ENCODE measurements at regions not wholly inside any gene's neighbourhood (a gene's known extent, or its start where the extent isn't known, plus 50 kb on each side); places are given as distances from the start of the nearest gene placed in this dataset.

DNA sequence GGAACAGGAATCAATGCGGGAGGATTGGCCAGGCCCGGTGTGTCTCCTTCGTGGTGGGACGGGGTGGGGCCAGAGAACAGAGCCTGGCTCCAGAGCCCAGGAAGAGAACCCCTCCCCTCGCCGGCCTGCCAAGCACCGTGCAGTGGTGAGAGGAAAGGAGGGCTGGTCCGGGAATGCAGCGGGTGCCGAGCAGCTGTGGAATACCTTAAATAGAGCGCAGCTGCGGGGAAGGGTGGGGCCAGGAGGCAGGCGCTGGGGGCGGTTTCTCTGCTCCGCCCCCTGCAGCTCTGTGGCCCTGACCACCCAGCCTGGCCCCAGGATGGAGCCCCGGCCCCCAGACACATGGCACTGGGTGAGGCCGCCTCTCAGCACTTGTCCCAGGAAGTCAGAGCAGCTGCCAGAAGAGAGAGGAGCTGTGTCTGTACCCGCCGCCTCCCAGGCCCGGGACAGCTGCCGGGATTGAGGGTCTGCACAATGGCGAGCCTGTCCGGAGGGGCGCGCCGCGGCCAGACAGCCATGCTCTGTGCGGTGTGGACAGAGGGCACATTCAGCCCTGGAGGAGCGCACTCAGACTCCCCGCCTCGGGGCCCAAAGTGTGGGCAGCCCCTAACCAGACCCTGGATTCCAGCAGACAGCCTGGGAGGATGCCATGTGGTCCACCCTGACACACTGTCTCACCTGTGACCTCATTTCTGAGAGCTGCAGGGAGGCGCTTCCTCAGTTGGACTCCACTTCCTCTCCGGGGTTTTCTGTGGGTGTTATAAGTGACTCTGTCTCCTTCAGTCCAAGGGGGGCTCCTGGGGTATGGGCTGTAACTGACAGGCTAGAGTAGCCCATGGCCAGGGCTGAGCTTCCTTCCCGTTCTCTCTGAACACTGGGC lies 268.8 kb downstream of the SEC14L1 start:
- intact Hi-C loops (cut with micrococcal nuclease) (no loop called here), in situ Hi-C loops (cut with MboI) (no loop called here)
- ATAC-seq = no peak; the same call in 2 of the 3 replicates
- H3K36me3 ChIP-seq (ENCODE audit: control insufficient read depth, insufficient read depth, low read length) = peaks cover 5% of the 10 kb centered on the region; the same call in 2 of the 3 replicates
- no peaks in the 10 kb centered on the region for H3K9me3 ChIP-seq (replicated peaks; ENCODE audit: control insufficient read depth, insufficient read depth, low read depth, low read length)
- no peak overlapping the region for H3K4me3 ChIP-seq
- H3K27ac ChIP-seq (ENCODE audit: extremely low read depth, low read depth, low read length) = no peak overlapping the region
- peak; percentile 38; the same call in 1 of the 2 replicates for TF ChIP-seq POLR2G (IDR thresholded peaks at IDR 0.05; ENCODE audit: low read depth, low read length)
- TF ChIP-seq DNMT1 (IDR thresholded peaks at IDR 0.05) = no peak
- no peak for FAIRE-seq
- H3K4me1 ChIP-seq (replicated peaks in 1 of 2; ENCODE audit: control insufficient read depth in 2 of 2, insufficient read depth in 2 of 2, low read length in 2 of 2) = peaks cover 3 to 27% of the 10 kb centered on the region in 2 experiments; a peak in 3 of 5 replicates
- no peaks in the 10 kb centered on the region for H3K27me3 ChIP-seq (ENCODE audit: control insufficient read depth in 2 of 2, insufficient read depth in 2 of 2, low read length in 2 of 2)
- no peak for DNase-seq (ENCODE audit: extremely low read depth in 1 of 4, low spot score in 3 of 4)
- H3K79me2 ChIP-seq (ENCODE audit: control insufficient read depth, insufficient read depth, low read length) = peaks cover 20% of the 10 kb centered on the region
- BruUV-seq (replicated peaks) = no TSS peak
- H3K4me2 ChIP-seq (ENCODE audit: insufficient read depth, low read length) = no peak overlapping the region
- no peaks in the 10 kb centered on the region for H3K9me1 ChIP-seq (ENCODE audit: control insufficient read depth, insufficient read depth, low read length)
- POLR2A ChIA-PET = interaction anchor here (0.7 to 2.1 kb wide), 2 partner anchors 9 to 10 kb away, joined by 3 to 7 read pairs; no protein-coding TSS in a partner anchor
- H4K20me1 ChIP-seq (replicated peaks; ENCODE audit: control insufficient read depth, insufficient read depth, low read length) = peaks cover 18% of the 10 kb centered on the region; the same call in 1 of the 2 replicates
- CTCF ChIA-PET (ENCODE audit: low intra/inter-chr PET ratio) = no interaction called here
- no peak overlapping the region for H2AFZ ChIP-seq (ENCODE audit: low read depth, low read length)
- 93% methylated on average over 28 of the region's 34 CpGs for WGBS (ENCODE audit: insufficient coverage, low coverage, missing lambda C conversion rate)
- H3K9ac ChIP-seq (ENCODE audit: insufficient read depth in 1 of 2, low read depth in 2 of 2, low read length in 2 of 2) = 0 out of 4 replicates have a peak overlapping the region, but pooled peaks of 1 of the 2 experiments have one; percentile 45

- H3K27ac ChIP-seq (ENCODE audit: extremely low read depth, low read depth, low read length) = no peak overlapping the region; the same call in 2 of the 3 replicates
- H3K9me1 ChIP-seq (ENCODE audit: control insufficient read depth, insufficient read depth, low read length) = no peaks in the 10 kb centered on the region
- H3K27me3 ChIP-seq (ENCODE audit: control insufficient read depth in 2 of 2, insufficient read depth in 2 of 2, low read length in 2 of 2) = no peaks in the 10 kb centered on the region
- H3K79me2 ChIP-seq (ENCODE audit: control insufficient read depth, insufficient read depth, low read length) = peaks cover 20% of the 10 kb centered on the region
- in situ Hi-C loops (cut with MboI) (no loop called here), intact Hi-C loops (cut with micrococcal nuclease) (no loop called here)
- H3K4me1 ChIP-seq (replicated peaks in 1 of 2; ENCODE audit: control insufficient read depth in 2 of 2, insufficient read depth in 2 of 2, low read length in 2 of 2) = peaks cover 3 to 23% of the 10 kb centered on the region in 2 experiments; a peak in 3 of 5 replicates
- H3K9me3 ChIP-seq (replicated peaks; ENCODE audit: control insufficient read depth, insufficient read depth, low read depth, low read length) = no peaks in the 10 kb centered on the region
- ATAC-seq (no peak), DNase-seq (ENCODE audit: extremely low read depth in 1 of 4, low spot score in 3 of 4) (no peak), FAIRE-seq (no peak)
- WGBS (ENCODE audit: insufficient coverage, low coverage, missing lambda C conversion rate) = 90% methylated on average over 13 of the region's 13 CpGs
- no peak overlapping the region for H3K4me2 ChIP-seq (ENCODE audit: insufficient read depth, low read length)
- no TSS peak for BruUV-seq (replicated peaks)
- ChIA-PET CTCF (ENCODE audit: low intra/inter-chr PET ratio) (no interaction called here), POLR2A (interaction anchor here (2.1 kb wide), 1 partner anchor 10 kb away, joined by 7 read pairs; no protein-coding TSS in a partner anchor)
- H3K9ac ChIP-seq (ENCODE audit: insufficient read depth in 1 of 2, low read depth in 2 of 2, low read length in 2 of 2) = no peak overlapping the region
- no peak overlapping the region for H3K4me3 ChIP-seq
- H4K20me1 ChIP-seq (replicated peaks; ENCODE audit: control insufficient read depth, insufficient read depth, low read length) = peaks cover 14% of the 10 kb centered on the region; the same call in 1 of the 2 replicates
- H2AFZ ChIP-seq (ENCODE audit: low read depth, low read length) = no peak overlapping the region
- peaks cover 5% of the 10 kb centered on the region; the same call in 2 of the 3 replicates for H3K36me3 ChIP-seq (ENCODE audit: control insufficient read depth, insufficient read depth, low read length)
- TF ChIP-seq SETDB1 (IDR thresholded peaks at IDR 0.05; ENCODE audit: low read length) (no peak), BRCA1 (IDR thresholded peaks at IDR 0.05) (no peak), BRCA1 (CRISPR knock-in tag; IDR thresholded peaks at IDR 0.05) (no peak), ZNF589 (CRISPR knock-in tag; IDR thresholded peaks at IDR 0.05; ENCODE audit: low read depth) (no peak), ZNF695 (CRISPR knock-in tag; IDR thresholded peaks at IDR 0.05) (no peak), ETV6 (IDR thresholded peaks at IDR 0.05; ENCODE audit: borderline replicate concordance in 1 of 2, low read depth in 2 of 2, low read length in 1 of 2) (no peak), ETV6 (CRISPR knock-in tag; IDR thresholded peaks at IDR 0.05; ENCODE audit: borderline replicate concordance) (no peak), ZNF79 (CRISPR knock-in tag; IDR thresholded peaks at IDR 0.05; ENCODE audit: low read depth) (no peak), EP300 (IDR thresholded peaks at IDR 0.05; ENCODE audit: low read length) (no peak)
- TF ChIP-seq, protein P1, sequence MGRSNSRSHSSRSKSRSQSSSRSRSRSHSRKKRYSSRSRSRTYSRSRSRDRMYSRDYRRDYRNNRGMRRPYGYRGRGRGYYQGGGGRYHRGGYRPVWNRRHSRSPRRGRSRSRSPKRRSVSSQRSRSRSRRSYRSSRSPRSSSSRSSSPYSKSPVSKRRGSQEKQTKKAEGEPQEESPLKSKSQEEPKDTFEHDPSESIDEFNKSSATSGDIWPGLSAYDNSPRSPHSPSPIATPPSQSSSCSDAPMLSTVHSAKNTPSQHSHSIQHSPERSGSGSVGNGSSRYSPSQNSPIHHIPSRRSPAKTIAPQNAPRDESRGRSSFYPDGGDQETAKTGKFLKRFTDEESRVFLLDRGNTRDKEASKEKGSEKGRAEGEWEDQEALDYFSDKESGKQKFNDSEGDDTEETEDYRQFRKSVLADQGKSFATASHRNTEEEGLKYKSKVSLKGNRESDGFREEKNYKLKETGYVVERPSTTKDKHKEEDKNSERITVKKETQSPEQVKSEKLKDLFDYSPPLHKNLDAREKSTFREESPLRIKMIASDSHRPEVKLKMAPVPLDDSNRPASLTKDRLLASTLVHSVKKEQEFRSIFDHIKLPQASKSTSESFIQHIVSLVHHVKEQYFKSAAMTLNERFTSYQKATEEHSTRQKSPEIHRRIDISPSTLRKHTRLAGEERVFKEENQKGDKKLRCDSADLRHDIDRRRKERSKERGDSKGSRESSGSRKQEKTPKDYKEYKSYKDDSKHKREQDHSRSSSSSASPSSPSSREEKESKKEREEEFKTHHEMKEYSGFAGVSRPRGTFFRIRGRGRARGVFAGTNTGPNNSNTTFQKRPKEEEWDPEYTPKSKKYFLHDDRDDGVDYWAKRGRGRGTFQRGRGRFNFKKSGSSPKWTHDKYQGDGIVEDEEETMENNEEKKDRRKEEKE (IDR thresholded peaks at IDR 0.05; ENCODE audit: borderline replicate concordance in 1 of 2, control insufficient read depth in 1 of 2, low read depth in 2 of 2, low read length in 1 of 2) = no peak
Observed at GRCh38 chr17:77410470-77410869, 269.7 kb downstream of the SEC14L1 start.
